A549 (cell line): ENCODE measurements at regions not wholly inside any gene's neighbourhood (a gene's known extent, or its start where the extent isn't known, plus 50 kb on each side); places are given as distances from the start of the nearest gene placed in this dataset.

Source experiments
- BHLHE40 ChIP-seq: IDR thresholded peaks from 2 replicates; pipeline ENCODE4 v1.6.1; 2012; ENCODE audit warnings: low read depth, low read length, inconsistent platforms
- CTCF ChIP-seq: fragments of >200 bp; sonication (Bioruptor Twin); formaldehyde crosslinking; IDR thresholded peaks from 3 replicates; pipeline ENCODE4 v1.5.1; 2016
- EP300 ChIP-seq, 2 experiments: fragments of >200 bp; sonication (Bioruptor Twin); formaldehyde crosslinking; IDR thresholded peaks; 2 replicates in 1 of 2; 3 replicates in 1 of 2; pipeline ENCODE4 v1.6.1; 2016 to 2017
- ESRRA ChIP-seq: fragments of 150-350 bp; IDR thresholded peaks from 2 replicates; pipeline ENCODE4 v1.6.1; 2014; ENCODE audit warnings: mild to moderate bottlenecking, low read length, borderline replicate concordance
- HDAC2 ChIP-seq: fragments of 200-600 bp; sonication (generic); IDR thresholded peaks from 2 replicates; pipeline ENCODE4 v1.6.1; 2016
- HES2 ChIP-seq: fragments of >200 bp; sonication (Bioruptor Twin); formaldehyde crosslinking; IDR thresholded peaks from 2 replicates; pipeline ENCODE4 v1.6.1; 2016
- HMGXB4 ChIP-seq: fragments of 250-450 bp; sonication (Bioruptor Pico); IDR thresholded peaks from 2 replicates; pipeline ENCODE4 v1.5.0; 2021; ENCODE audit warnings: mild to moderate bottlenecking, moderate library complexity, borderline replicate concordance
- JUNB ChIP-seq: fragments of >200 bp; sonication (Bioruptor Twin); formaldehyde crosslinking; IDR thresholded peaks from 2 replicates; pipeline ENCODE4 v1.6.1; 2016
- MAFK ChIP-seq: fragments of 450-650 bp; IDR thresholded peaks from 2 replicates; pipeline ENCODE4 v1.6.1; 2014; ENCODE audit not compliant: partially characterized antibody
- REST ChIP-seq: fragments of 200-600 bp; sonication (generic); IDR thresholded peaks from 2 replicates; pipeline ENCODE4 v1.6.1; 2016; ENCODE audit warnings: antibody characterized with exemption, mild to moderate bottlenecking, moderate library complexity
- USF2 ChIP-seq: fragments of 450-650 bp; IDR thresholded peaks from 2 replicates; pipeline ENCODE4 v1.6.1; 2014; ENCODE audit warnings: antibody characterized with exemption
- ZC3H11A ChIP-seq: fragments of 450-650 bp; IDR thresholded peaks from 2 replicates; pipeline ENCODE4 v1.6.1; 2014; ENCODE audit warnings: antibody characterized with exemption, mild to moderate bottlenecking
- ZFP36 ChIP-seq: fragments of 450-650 bp; IDR thresholded peaks from 2 replicates; pipeline ENCODE4 v1.6.1; 2014; ENCODE audit warnings: borderline replicate concordance; ENCODE audit not compliant: partially characterized antibody

- TF ChIP-seq HMGXB4 (CRISPR knock-in tag): no peak
- no peak for TF ChIP-seq HES2
- TF ChIP-seq REST: no peak
- no peak for TF ChIP-seq ZC3H11A
- TF ChIP-seq BHLHE40: no peak
- no peak for TF ChIP-seq CTCF
- TF ChIP-seq JUNB: no peak
- TF ChIP-seq MAFK: no peak
- TF ChIP-seq EP300 (IDR thresholded peaks at IDR 0.05): no peak
- TF ChIP-seq ZFP36: no peak
- TF ChIP-seq ESRRA: no peak
- no peak for TF ChIP-seq USF2
- no peak for TF ChIP-seq HDAC2
Observed at GRCh38 chr1:229085291-229085690, 185.6 kb upstream of the RAB4A start.
